ENCODE measurements at regions not wholly inside any gene's neighbourhood (a gene's known extent, or its start where the extent isn't known, plus 50 kb on each side); places are given as distances from the start of the nearest gene placed in this dataset.

DNA sequence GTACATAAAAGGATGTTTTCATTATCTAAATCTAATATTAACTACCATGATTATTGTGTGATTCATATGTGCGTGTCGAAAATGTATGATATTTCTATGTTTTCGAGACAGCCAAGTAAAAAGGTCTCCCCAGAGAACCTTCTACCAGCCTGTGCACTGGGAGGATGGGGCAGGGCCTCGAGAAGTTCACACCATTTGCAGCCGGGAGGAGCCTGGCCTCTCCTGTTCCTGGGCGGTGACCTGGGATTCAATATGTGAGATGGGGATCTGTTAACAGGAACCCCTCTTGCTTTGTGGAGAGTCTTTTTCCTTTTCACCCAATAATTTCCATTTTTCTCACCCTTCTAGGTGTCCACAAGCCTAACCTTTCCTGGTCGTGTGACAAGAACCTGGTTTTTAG lies 189.3 kb downstream of the IPO8 start:
- no peak for DNase-seq

DNA sequence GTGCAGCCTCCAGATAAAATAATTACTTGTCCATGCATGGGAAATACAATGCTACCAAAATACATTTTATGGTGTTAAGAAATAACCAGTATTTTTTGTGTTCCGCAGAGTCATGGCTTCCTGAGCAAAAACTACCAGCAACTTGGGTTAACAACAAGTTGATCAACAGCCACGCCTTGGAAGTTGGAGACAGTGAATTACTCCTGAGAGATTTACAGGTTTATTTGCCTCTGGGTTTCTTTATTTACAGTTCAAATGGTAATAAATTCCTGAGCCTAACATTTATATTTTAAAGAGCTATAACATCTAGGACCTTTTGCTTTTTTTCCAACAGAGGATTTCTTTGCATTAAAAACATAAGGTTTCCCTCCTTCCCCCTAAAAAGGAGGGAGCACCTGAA lies 194.0 kb downstream of the IPO8 start:
- DNase-seq = no peak

DNA sequence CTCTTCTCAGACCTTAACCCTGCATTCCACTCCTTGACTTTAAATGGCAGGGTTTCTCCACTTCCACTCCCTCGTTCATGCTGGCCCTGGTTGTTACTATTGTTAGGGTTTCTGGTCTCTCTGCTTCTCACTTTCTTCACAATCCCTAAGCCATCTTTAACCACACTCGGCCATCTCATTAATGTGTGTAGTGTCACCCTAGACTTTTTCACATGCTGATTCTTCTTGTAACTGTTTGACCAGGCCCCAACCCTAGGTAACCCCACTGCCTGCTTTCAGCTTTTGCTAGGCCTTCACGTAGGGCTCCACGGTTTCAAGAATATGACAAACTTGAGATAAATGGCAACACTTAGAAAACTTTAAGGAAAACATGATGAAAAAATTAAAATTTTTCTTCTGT lies 195.1 kb downstream of the IPO8 start:
- no peak for DNase-seq

DNA sequence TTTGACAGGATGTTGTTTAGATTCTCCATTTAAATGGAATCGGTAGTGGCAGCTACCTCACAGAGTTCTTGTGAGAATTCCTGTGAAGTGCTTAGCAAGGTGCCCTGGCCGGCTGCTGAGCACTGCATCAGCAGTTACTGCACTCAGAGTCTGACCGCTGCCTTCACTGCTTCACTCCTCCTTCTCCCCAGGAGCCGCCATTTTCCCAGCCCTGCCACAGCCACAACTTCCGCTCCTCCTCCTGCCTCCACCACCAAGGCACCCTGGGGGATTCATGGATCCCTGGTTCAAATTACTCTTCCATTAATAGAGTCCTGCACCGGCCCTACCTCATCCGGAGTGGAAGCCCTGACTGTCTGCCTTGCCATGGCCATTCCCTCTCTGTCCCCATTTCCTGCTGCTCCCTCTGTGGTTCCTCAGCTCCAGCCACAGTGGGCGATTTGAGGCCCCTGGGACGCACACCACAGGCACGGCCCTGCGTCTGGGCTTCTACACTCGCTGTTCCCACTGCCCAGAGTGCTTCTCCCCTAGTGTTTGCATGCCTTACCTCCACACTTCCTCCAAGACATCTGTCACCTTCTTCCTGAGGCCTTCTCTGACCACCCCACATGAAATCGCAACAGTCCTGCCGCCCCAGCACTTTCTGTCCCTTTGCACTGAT lies 210.3 kb downstream of the IPO8 start:
- no peak for DNase-seq

DNA sequence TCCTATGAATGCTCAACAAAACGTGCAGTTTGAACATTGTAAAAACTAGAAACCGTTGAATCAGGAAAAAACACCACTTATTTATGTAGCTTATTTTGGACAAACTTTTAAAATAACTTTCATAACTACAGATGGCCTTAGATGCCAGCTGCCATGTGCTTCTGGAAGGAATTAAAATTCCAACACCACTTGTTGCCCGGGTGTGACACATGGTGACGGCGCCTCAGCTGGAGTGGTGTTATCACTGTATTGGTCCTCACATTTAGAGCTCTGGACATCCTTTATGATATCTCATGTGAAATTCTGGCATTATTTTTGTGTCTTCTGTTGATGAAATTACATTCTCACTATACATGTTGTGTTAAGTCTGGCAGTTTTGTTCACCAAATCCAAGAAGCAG lies 211.0 kb downstream of the IPO8 start:
- no peak for DNase-seq

DNA sequence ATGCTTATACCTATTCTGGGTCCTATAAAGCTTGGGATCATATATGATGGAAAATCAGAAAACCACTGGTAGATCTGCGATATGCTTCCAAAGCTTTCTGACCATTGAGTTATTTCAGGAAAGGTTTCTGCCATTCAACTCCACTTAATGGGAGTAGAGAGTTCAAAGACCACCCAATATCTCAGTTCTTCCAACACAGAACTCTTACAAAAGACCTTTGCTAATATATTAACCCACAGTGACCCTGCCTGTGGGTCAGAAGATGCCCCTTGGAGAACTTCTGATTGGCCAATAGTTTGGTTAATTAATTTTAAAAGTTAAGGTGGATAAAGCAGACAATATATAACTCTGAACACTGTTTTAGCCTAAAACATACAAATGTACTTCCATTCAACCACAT lies 213.0 kb downstream of the IPO8 start:
- no peak for DNase-seq

DNA sequence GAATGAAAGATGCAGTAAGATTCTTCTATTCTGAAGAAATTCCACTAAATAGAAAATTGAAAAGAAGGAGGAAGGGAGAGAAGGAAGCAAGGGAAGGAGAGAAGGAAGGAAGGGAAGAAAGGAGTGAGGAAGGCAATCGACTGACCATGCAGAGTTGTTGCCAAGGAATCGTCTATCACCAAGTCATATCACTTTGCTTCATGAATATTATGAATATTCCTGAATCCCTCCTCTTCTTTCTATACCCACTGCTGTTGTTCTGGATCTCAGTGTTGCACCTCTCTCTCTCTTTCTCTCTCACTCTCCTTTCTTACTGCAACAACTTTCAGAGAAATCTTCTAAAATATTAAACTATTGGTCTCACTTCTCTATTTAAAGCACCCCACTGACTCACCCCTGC lies 222.4 kb downstream of the IPO8 start:
- DNase-seq = no peak

DNA sequence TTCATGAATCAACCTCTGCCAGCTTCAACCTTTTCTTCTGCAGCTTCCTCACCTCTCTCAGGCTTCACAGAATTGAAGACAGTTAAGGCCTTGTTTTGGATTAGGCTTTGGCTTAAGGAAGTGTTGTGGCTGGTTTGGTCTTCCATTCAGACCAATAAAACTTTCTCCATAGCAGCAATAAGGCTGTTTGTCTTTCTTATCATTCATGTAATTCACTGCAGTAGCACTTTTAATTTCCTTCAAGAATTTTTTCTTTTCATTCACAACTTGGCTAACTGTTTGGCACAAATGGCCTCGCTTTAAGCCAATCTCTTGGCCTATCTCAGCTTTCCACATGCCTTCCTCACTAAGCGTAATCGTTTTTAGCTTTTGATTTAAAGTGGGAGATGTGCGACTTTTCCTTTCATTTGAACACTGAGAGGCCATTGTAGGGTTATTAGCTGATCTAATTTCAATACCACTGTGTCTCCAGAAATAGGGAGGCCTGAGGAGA lies 229.5 kb downstream of the IPO8 start:
- DNase-seq = no peak

DNA sequence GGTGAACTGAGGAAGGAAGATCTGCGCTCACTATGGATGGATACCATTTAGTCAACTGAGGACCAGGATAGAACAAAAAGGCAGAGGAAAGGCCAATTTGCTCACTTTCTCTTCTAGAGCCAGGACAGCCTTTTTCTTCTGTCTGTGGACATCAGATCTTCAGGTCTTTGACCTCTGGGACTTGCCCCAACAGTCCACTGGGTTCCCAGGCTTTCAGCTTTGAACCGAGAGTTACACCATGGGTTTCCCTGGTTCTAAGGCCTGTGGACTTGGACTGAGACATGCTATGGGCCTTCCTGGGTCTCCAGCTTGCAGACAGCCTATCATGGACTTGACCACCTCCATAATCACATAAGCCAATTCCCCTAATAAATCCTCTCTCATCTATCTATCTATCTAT lies 232.0 kb downstream of the IPO8 start:
- DNase-seq = no peak

DNA sequence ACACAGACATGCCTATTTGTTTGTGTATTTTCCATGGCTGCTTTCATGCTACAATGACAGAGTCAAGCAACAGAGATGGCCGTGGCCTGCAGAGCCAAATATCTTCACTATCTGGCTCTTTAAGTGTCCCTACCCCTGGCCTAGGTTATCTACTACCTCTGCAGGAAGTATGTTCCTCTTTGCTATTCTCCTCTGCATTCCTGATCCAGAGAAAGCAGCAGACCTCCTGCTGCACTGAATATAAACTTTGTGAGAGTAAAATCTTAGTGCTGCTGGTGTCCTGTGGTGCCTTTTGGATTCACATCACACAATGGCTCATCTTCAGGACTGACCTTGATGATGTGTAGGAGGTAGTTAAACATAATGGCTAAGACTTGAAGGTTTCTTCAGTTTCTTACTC lies 233.4 kb downstream of the IPO8 start:
- DNase-seq = no peak

DNA sequence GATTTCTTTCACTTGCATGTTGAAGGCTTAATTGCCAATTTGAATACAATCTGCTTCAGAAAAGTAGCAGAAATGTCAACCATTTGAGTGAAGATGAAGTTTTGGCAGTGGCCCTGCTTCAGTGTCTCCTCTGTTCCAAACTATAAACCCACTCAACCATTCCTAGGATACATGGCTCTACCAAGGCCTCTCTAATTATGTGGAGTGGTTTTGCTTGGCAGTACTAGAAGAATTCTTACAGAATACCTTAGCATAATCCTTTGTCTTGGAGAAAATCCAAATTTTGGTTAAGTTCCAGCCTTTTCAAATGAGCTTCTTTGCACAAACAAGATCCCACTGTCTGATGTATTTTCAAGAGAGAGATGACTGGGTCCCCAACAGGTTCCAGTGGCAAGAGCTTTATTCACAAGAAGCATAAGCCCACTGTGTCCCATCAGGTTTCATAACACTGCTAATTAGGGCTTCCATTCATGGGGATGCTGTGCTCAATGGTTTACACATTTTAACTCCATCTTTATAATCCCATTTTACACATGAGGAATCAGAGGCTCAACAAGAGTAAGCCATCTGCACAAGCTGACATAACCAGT lies 234.5 kb downstream of the IPO8 start:
- no peak for DNase-seq

DNA sequence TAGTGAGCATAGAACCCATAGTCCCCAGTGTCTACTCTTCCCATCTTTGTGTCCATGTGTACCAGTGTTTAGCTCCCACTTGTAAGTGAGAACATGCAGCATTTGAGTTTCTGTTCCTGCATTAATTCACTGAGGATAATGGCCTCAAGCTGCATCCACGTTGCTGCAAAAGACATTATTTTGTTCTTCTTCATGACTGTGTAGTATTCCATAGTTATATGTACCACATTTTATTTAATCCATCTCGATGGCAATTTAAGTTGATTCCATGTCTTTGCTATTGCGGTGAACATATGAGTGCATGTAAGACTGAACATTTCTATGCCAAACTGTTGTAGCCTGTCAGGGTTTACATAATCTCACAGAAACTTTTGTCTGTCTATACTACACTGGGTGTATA lies 237.2 kb downstream of the IPO8 start:
- DNase-seq = no peak

DNA sequence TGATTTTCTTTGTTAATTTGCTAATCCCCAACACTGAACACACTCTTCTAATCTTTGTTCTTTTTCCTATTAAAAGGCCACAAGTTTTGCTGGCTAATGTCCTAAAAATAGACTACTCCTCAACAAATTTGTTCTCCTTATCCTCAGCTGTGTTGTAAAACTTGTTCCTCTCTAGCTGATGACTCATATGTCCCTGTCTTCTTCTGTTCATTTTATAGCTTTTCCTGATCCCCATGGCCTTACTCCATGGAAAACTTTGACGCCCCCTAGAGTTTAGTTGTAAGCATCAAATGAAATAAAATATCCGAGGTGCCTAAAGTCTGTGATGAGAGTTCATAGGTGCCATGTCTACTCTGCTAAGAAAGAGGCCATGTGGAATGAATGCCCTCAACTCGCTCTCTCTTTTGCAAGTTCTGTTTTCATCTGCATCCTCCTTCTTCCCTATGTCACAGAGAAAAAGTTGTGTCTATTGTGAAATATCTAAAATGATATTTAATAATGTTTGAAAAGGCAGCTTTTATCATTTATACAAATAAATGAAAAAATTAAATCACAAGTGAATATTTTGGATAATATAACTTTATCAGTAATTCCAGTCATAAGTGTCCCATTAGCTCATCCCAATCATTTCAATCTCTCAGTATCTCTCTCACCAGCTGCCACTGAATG lies 237.9 kb downstream of the IPO8 start:
- DNase-seq = no peak

DNA sequence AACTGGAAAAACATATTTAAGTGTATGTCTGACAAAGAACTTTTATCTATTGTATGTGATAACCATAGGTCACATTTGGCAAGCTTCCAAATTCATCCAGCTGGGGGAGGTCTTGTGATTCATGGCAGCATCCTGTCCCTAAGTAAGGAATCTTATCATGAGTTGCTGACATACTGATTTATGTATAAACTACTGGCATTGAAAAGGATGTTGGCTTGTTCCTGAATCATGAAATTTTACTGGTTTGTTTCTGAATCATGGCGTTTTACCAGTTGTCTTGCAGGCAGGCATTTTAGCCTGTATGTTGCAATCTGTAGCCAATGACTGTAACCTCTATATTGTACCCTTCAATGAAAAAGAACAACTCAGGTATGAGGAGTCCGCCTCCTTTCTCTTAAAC lies 244.8 kb downstream of the IPO8 start:
- no peak for DNase-seq

DNA sequence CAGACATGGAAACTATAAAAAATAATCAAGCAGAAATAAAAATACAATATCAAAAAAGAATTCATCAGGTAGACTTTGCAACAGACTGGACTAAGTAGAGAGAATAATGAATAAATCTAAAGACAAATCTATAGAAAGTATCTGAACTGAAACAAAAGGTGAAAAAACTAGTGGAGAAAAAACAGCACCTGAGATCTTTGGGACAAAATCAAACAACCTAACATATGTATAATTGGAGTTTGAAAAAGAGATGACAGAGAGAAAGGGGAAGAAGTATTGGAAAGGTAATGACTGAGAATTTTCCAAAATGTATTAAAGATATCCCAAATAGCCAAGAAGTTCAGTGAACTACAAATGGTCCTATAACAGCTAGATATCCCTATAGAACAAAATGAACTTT lies 245.4 kb downstream of the IPO8 start:
- no peak for DNase-seq

DNA sequence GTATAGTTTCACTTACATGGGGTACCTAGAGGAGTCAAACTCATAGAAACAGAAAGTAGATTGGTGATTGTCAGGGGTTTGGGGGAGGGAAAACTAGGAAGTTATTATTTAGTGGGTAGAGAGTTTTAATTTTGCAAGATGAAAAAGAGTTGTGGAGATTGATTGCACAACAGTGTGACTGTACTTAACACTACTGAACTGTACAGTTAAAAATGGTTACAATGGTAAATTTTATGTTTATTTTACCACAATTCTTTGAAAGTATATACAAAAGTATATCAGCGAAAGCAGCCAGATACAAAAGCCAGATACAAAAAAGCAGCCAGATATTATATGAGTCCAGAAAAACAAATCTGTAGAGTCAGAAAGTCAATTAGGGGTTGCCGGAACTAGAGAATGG lies 247.6 kb downstream of the IPO8 start:
- DNase-seq = no peak

DNA sequence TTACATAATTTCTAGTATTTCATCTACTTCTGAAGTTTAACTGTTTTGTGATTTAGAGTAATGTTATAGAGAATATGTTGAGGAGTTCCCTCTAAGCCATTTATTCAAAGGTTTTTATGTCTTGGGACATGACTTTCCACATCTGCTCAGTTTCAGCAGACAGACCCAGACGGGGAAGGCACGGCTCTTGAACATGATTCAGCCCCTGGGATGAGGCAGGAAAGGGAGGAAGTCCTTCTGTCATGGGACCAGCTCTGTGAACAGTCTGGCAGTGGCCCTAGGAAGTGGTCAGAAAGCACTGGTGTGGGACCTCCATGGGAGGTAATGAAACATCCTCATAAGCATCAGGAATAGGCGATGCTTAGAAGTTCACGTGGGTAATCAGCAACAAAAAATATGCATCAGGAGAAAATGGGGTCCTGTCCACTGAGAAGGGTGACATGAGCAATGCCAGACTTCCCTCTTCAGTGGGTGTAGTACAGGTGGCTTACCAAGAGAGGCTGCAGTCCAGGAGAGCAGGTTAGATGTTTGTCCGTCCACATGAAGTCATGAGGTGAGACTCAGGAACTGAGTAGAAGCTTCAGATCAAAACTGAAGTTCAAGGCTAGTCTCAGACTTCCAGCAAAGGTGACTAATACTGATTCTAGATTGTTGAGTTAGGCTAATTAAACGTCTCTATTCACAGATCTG lies 248.5 kb downstream of the IPO8 start:
- DNase-seq = no peak

DNA sequence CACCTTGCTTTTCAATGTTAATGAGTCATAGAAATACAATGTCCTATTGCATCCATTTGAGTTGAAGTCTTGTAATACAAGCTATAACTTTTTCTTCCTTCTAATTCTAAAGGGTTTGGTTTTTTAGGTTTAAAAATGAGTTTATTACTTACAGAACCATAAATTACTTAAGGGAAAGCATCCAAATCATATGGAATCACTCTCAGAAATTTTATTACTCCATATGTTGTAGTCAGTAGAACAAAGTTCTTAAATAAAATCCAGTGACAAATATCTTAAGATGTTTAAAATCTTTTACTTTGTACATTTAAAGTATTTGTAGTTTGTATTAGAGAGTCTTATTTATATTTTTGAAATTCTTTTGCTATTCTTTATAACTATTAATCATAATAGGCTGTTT lies 253.2 kb downstream of the IPO8 start:
- no peak for DNase-seq

DNA sequence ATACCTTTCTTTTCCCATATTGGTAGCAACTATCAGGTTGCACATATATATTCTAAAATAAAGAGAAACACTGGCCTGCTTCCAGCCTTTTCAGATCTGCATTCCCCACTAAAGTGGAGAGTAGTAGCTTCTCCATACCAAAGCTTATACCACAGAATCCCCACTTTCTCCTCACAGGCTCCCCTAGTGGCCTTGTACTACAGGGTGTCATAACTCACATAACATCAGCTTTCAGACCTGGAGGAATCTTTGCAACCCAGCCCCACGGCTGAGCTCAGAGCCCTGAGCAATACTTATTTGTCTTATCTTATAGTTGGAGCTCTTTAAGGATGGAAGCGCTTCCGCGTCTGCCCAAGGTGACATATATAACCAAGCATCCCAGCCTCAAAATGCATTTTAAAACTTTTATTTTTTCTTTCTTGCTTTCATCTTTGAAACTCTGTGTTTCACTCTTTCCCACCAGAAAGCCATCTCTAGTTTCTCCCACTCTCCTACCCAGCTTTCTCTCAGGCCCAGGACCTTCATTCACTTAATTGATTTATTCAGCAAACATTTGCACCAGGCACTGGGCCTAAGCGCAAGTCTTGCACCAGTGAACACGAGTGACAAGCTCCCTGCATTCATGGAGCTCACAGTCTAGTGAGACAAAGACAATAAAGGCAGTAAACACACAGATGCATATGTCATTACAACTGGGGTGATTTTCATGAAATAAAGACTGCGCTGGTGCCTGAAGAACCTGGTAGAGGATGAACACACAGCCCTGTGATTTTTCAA lies 254.7 kb downstream of the IPO8 start:
- no peak for DNase-seq

DNA sequence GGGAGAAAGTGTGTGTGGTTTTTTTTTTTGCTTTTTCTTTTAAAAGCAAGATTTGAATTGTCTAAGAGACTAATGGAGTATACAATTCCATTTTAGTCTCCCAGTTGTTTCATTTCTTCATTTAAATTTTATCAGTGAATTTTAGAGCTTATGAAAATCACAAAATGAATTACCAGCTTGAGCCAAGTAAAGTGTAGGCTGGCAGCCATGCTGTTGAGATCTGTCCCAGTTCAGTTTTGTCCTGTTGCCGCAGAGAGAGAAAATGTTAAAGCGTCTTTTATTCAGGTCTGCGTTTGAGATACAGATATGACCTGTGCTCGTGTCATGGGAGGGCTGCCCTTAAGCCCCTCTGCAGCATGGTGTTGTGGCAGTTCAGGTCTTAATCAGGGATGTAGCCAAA lies 256.5 kb downstream of the IPO8 start:
- DNase-seq = no peak

DNA sequence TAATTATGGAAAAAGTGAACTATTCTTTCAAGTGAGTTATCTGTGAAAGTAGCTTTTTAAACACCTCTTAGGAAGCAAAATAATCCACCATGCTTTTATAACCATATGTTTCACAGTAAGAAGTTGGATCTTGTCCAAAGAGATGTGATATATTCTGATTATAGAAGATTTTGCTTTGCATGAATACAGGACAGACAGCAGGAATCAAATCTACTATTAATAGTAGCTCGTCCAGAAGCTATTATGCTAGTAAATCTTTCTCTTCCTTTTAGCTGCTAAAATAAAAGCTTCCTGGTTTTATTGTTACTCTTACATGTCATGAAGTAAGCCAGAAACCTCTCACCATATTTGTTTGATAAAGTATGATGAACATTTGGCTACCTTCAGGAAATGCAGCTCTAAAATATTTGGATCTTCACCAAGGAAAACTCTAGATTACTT lies 257.0 kb downstream of the IPO8 start:
- no peak for DNase-seq

DNA sequence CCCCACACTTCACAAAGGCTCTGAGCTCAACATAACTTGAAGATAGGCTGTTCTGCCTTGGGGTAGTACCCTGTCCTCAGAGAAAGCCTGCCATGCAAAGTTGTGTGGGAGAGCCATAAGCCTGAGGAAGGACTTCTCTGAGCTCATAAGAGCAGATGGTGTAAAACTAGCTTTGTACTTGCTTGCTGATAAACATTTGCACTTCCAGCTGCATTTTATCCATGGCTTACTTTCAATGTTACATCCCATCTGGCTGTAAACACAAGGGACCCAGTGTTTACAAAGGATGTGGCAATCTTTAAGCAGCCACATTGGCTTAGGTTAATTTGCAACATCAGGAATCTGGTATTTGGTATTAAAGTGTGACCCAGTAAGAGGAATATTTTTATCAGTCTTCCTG lies 258.1 kb downstream of the IPO8 start:
- no peak for DNase-seq

DNA sequence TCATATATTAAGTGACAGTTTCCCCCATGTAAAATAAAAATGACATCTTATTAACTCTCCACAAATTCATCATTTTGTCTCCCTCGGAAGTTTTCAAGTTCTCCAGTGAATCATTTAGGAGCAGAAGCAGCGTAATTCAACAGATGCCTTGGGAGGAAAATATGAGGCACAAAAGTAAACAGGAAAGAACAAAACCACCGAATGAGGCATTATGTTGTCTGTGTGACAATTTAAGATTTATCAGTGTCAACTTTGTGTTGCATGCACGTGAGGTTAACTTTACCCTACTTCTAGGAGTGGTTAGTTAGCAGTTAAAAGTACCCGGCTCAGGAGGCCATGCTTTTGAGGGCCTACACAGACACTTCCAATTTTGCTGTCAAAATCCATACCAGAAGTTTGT lies 258.6 kb downstream of the IPO8 start:
- DNase-seq = no peak

Measured in T-helper 2 cell (primary cell).